IPS-18a (cell line): ENCODE measurements at regions not wholly inside any gene's neighbourhood (a gene's known extent, or its start where the extent isn't known, plus 50 kb on each side); places are given as distances from the start of the nearest gene placed in this dataset.

Source experiments
- H3K27ac ChIP-seq: one replicate; pipeline ENCODE4 v1.5.1; 2013; ENCODE audit warnings: low read length
- H3K27me3 ChIP-seq: one replicate; pipeline ENCODE4 v1.6.1; 2013; ENCODE audit warnings: mild to moderate bottlenecking, low read length; ENCODE audit not compliant: control insufficient read depth, insufficient read depth
- H3K36me3 ChIP-seq: one replicate; pipeline ENCODE4 v1.6.1; 2013; ENCODE audit warnings: low read depth, low read length; ENCODE audit not compliant: control insufficient read depth
- H3K4me1 ChIP-seq: one replicate; pipeline ENCODE4 v1.6.1; 2013; ENCODE audit warnings: low read depth, low read length; ENCODE audit not compliant: control insufficient read depth
- H3K4me3 ChIP-seq: one replicate; pipeline ENCODE4 v1.5.1; 2013; ENCODE audit warnings: low read length
- H3K9ac ChIP-seq: one replicate; pipeline ENCODE4 v1.6.1; 2013; ENCODE audit warnings: mild to moderate bottlenecking, low read length, moderate library complexity
- H3K9me3 ChIP-seq: one replicate; pipeline ENCODE4 v1.6.1; 2013; ENCODE audit warnings: low read depth, low read length; ENCODE audit not compliant: control insufficient read depth

DNA sequence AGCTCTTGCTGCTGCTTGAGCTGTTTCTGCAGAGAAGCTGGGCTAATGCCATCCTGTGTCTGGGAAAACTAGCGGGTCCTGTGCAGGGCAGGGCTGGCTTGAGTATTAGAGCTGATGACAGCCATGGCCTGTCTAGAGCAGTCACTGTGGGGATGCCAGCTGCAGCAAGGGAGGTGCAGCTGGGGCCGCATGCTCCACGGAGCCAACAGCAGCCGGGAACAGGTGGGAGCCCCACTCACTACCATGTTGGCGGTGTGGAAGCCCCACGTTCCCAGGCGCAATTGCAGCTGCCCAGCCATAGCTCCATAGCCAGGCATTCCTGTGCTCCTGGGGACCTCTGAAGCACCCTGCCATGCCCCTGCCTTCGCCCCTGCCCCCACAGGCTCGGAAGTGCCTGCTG is 212.9 kb downstream of the TFAP2C start:
- Histone ChIP-seq H3K27me3 (no peaks in the 10 kb centered on the region), H3K9me3 (no peaks in the 10 kb centered on the region), H3K9ac (no peak overlapping the region), H3K4me1 (no peaks in the 10 kb centered on the region), H3K36me3 (no peaks in the 10 kb centered on the region), H3K4me3 (no peak overlapping the region), H3K27ac (no peak overlapping the region)

DNA sequence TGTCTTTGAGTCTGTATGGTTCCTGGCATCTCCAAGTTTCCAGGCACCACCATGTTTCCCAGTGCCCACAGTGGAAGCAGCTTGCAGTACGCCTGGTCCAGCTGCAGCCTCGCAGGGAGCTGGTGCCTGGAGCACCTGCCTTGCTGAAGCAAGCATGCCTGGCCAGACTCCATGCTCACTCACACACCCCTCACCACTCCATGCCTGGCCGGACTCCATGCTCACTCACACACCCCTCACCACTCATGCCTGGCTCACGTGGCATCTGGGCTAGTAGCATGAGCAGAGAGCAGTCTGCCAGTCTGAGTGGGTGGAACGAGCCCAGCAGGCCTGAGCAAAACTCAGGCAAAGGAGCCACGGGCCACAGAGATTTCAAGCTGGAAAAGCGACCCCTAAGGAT is 214.3 kb downstream of the TFAP2C start:
- no peaks in the 10 kb centered on the region for H3K36me3 ChIP-seq
- H3K27ac ChIP-seq = no peak overlapping the region
- no peaks in the 10 kb centered on the region for H3K9me3 ChIP-seq
- H3K9ac ChIP-seq = no peak overlapping the region
- no peaks in the 10 kb centered on the region for H3K27me3 ChIP-seq
- H3K4me1 ChIP-seq = no peaks in the 10 kb centered on the region
- no peak overlapping the region for H3K4me3 ChIP-seq

GRCh38 chr20:56843817-56844216 is 214.7 kb downstream of the TFAP2C start:
- H3K27ac ChIP-seq = no peak overlapping the region
- no peaks in the 10 kb centered on the region for H3K4me1 ChIP-seq
- no peaks in the 10 kb centered on the region for H3K27me3 ChIP-seq
- H3K9me3 ChIP-seq = no peaks in the 10 kb centered on the region
- H3K9ac ChIP-seq = no peak overlapping the region
- no peaks in the 10 kb centered on the region for H3K36me3 ChIP-seq
- no peak overlapping the region for H3K4me3 ChIP-seq

- Histone ChIP-seq H3K9ac (no peak overlapping the region), H3K27me3 (no peaks in the 10 kb centered on the region), H3K27ac (no peak overlapping the region), H3K36me3 (no peaks in the 10 kb centered on the region), H3K9me3 (no peaks in the 10 kb centered on the region), H3K4me3 (no peak overlapping the region), H3K4me1 (no peaks in the 10 kb centered on the region)
Measured at GRCh38 chr20:56845546-56846086, 216.5 kb downstream of the TFAP2C start.

GRCh38 chr20:56848561-56848960 is 219.5 kb downstream of the TFAP2C start:
- no peak overlapping the region for H3K27ac ChIP-seq
- no peaks in the 10 kb centered on the region for H3K27me3 ChIP-seq
- no peaks in the 10 kb centered on the region for H3K9me3 ChIP-seq
- H3K4me1 ChIP-seq = no peaks in the 10 kb centered on the region
- no peak overlapping the region for H3K4me3 ChIP-seq
- no peaks in the 10 kb centered on the region for H3K36me3 ChIP-seq
- H3K9ac ChIP-seq = no peak overlapping the region

DNA sequence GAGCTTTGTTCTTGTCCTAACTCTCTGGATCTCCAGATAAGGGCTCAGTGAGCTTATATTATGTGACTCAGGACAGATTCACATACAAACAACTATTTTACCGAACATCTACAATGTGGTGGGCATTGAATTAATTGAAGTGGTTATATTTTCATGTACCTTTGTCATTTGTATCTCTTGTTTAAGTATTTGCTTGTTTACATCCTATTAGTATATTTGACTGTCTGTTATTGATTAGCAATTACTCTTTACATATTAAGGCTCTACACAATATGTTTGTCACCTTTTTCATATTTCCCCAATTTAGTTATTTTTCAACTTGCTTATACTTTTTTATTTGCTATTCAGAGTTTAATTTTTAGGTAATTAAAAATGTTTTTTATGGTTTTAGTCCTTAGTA is 222.4 kb downstream of the TFAP2C start:
- H3K4me1 ChIP-seq = no peaks in the 10 kb centered on the region
- no peaks in the 10 kb centered on the region for H3K9me3 ChIP-seq
- H3K9ac ChIP-seq = no peak overlapping the region
- H3K27ac ChIP-seq = no peak overlapping the region
- no peak overlapping the region for H3K4me3 ChIP-seq
- no peaks in the 10 kb centered on the region for H3K36me3 ChIP-seq
- H3K27me3 ChIP-seq = no peaks in the 10 kb centered on the region

DNA sequence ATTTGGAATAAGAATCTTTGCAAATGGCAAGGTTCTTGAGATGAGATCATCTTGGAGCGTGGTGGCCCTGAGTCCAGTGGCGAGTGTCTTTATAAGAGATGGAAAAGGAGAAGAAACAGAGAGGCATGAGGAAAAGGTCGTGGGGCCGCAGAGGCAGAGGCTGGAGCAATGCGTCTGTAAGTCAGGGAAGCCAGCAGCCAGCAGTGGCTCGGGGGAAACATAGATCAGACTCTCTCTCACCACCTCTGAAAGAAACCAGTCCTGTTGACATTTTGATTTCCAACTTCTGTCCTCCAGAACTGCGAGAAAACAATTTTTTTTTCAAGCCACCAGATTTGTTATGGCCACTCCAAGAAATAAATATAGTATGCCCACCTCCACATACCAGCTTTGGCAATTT is 226.6 kb downstream of the TFAP2C start:
- no peaks in the 10 kb centered on the region for H3K9me3 ChIP-seq
- no peak overlapping the region for H3K4me3 ChIP-seq
- H3K36me3 ChIP-seq = no peaks in the 10 kb centered on the region
- H3K27ac ChIP-seq = no peak overlapping the region
- H3K4me1 ChIP-seq = peaks cover 19% of the 10 kb centered on the region
- H3K9ac ChIP-seq = no peak overlapping the region
- peaks cover 21% of the 10 kb centered on the region for H3K27me3 ChIP-seq

DNA sequence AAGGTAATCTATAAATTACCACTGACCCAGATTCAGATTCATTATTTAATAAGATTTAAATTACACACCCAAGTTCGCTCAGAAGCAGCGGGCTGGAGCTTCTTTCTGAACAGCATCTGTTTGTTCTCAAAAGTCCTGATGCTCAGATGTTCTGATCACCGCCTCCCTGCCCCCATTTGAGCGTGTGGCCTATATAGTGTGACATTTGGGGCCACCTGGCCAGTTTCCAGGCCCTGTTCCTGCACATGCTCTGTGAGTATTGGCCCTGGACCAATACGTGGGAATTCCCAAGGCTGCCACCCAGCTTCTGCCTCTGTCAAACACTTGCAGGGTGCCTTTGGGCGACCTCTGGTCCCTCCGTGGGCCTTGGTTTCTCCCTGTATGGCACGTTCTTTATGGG is 228.8 kb downstream of the TFAP2C start:
- peaks cover 35% of the 10 kb centered on the region for H3K4me1 ChIP-seq
- H3K9ac ChIP-seq = no peak overlapping the region
- no peaks in the 10 kb centered on the region for H3K36me3 ChIP-seq

DNA sequence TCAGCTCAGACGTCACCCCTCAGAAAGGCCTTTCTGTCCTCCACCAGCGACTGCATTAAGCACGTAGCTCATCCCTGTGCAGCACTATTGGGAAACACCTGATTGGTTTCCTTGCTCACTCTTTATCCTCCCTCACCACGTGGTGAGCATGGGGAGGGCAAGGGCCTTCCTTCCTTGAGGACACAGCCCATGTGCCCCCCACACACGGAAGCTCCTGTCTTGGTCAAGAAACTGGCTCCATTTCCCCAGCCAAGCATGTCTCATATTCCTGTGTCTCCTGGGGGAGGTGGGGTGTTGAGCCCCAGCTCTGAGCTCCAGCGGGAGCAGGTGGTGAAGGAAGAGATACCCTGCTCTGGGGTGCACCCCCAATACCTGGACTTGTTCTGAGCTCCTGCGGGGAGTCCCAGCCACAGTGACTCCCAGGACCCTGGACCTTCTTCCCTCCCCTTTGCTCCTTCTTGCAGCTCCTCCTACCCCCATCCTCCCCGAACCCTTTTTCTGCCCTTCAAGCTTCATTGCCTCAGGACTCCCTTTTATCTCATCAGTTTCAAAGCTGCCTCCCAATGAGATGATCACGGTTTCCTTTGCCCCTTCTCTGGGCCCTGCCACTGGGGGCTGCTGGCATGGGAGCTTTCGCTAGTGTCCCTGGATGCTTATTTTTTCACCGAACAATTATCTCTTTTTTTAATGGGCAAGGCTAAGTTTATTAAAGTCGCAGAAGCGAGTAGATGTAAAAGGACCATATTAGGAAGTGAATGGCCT is 230.1 kb downstream of the TFAP2C start:
- H3K27me3 ChIP-seq = peaks cover 21% of the 10 kb centered on the region
- H3K4me1 ChIP-seq = peaks cover 35% of the 10 kb centered on the region
- no peaks in the 10 kb centered on the region for H3K36me3 ChIP-seq
- H3K27ac ChIP-seq = no peak overlapping the region
- H3K4me3 ChIP-seq = peak overlapping the region; percentile 11
- no peaks in the 10 kb centered on the region for H3K9me3 ChIP-seq
- H3K9ac ChIP-seq = no peak overlapping the region

More for the DNA sequence above, 228.8 kb downstream of the TFAP2C start:
- Histone ChIP-seq H3K9me3 (no peaks in the 10 kb centered on the region), H3K27ac (no peak overlapping the region), H3K27me3 (peaks cover 21% of the 10 kb centered on the region), H3K4me3 (no peak overlapping the region)

DNA sequence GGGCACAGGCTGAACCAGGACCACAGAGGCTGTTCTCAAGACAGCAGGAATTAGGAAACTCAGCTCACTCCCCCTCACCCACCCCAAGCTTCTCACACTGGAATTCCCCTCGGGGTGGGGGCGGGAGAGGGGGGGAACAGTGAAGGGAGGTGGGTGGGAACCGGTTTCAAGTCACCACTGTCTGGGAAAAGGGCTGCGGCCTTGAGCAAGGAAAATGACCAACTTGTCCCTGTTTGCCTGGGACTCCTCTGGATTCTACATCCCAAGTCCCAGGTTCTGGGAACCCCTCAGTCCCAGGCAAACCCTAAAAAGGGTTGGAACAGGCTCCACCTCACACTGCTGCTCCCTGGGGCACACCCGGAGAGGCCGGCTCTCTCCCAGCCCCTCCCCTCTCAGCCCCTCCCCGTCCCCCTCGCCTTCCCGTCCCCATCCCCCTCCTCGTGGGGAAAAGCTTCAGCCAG is 230.7 kb downstream of the TFAP2C start:
- Histone ChIP-seq H3K4me3 (peak overlapping the region; percentile 11), H3K27ac (no peak overlapping the region), H3K27me3 (peaks cover 21% of the 10 kb centered on the region), H3K9ac (no peak overlapping the region), H3K4me1 (peaks cover 35% of the 10 kb centered on the region), H3K9me3 (no peaks in the 10 kb centered on the region), H3K36me3 (no peaks in the 10 kb centered on the region)

GRCh38 chr20:56860413-56860812 is 231.3 kb downstream of the TFAP2C start:
- no peak overlapping the region for H3K27ac ChIP-seq
- peak overlapping the region; percentile 11 for H3K4me3 ChIP-seq
- H3K4me1 ChIP-seq = peaks cover 35% of the 10 kb centered on the region
- no peak overlapping the region for H3K9ac ChIP-seq
- H3K36me3 ChIP-seq = no peaks in the 10 kb centered on the region
- peaks cover 21% of the 10 kb centered on the region for H3K27me3 ChIP-seq
- no peaks in the 10 kb centered on the region for H3K9me3 ChIP-seq

GRCh38 chr20:56861590-56861989 is 232.5 kb downstream of the TFAP2C start:
- H3K4me1 ChIP-seq = peaks cover 35% of the 10 kb centered on the region
- no peak overlapping the region for H3K27ac ChIP-seq

More at GRCh38 chr20:56861590-56861989, 232.5 kb downstream of the TFAP2C start:
- Histone ChIP-seq H3K9me3 (no peaks in the 10 kb centered on the region), H3K27me3 (peaks cover 21% of the 10 kb centered on the region), H3K4me3 (no peak overlapping the region), H3K9ac (no peak overlapping the region), H3K36me3 (no peaks in the 10 kb centered on the region)
